ENCODE measurements at regions not wholly inside any gene's neighbourhood (a gene's known extent, or its start where the extent isn't known, plus 50 kb on each side); places are given as distances from the start of the nearest gene placed in this dataset.
"Not testable (repeated sequence)": the region's sequence is repeated elsewhere in the genome, so short reads cannot be mapped to it uniquely, and the experiment has no call there.

- Histone ChIP-seq H3K4me1 (ENCODE audit: control insufficient read depth in 5 of 5, insufficient read depth in 5 of 5, low read length in 5 of 5) (peaks cover 0 to 18% (median 5%) of the 10 kb centered on the region in 5 donors), H3K9ac (ENCODE audit: low read length in 5 of 5) (no peak overlapping the region), H3K36me3 (ENCODE audit: control insufficient read depth in 5 of 5, insufficient read depth in 5 of 5, low read length in 5 of 5) (peaks cover 0 to 4% (median 0%) of the 10 kb centered on the region in 5 donors), H3K27ac (ENCODE audit: low read depth, low read length) (no peak overlapping the region), H3K9me3 (ENCODE audit: control insufficient read depth in 5 of 5, low read length in 5 of 5) (no peaks in the 10 kb centered on the region), H3K27me3 (ENCODE audit: control insufficient read depth in 5 of 5, insufficient read depth in 4 of 5, low read length in 5 of 5) (no peaks in the 10 kb centered on the region), H3K4me3 (ENCODE audit: low read depth in 1 of 5, low read length in 5 of 5) (no peak overlapping the region)
These were observed 120.1 kb downstream of the HAUS1 start for GRCh38 chr18:46224181-46224775.

GRCh38 chr18:46226461-46226860 is 122.3 kb downstream of the HAUS1 start:
- Histone ChIP-seq H3K27me3 (ENCODE audit: control insufficient read depth in 5 of 5, insufficient read depth in 4 of 5, low read length in 5 of 5) (no peaks in the 10 kb centered on the region), H3K9ac (ENCODE audit: low read length in 5 of 5) (no peak overlapping the region), H3K27ac (ENCODE audit: low read depth, low read length) (no peak overlapping the region), H3K36me3 (ENCODE audit: control insufficient read depth in 5 of 5, insufficient read depth in 5 of 5, low read length in 5 of 5) (peaks cover 0 to 4% (median 0%) of the 10 kb centered on the region in 5 donors), H3K4me3 (ENCODE audit: low read depth in 1 of 5, low read length in 5 of 5) (no peak overlapping the region), H3K4me1 (ENCODE audit: control insufficient read depth in 5 of 5, insufficient read depth in 5 of 5, low read length in 5 of 5) (peaks cover 0 to 18% (median 5%) of the 10 kb centered on the region in 5 donors), H3K9me3 (ENCODE audit: control insufficient read depth in 5 of 5, low read length in 5 of 5) (no peaks in the 10 kb centered on the region)

GRCh38 chr18:46229641-46230040 is 125.5 kb downstream of the HAUS1 start:
- H3K27me3 ChIP-seq (ENCODE audit: control insufficient read depth in 5 of 5, insufficient read depth in 4 of 5, low read length in 5 of 5); H3K9ac ChIP-seq (ENCODE audit: low read length in 5 of 5); H3K4me1 ChIP-seq (ENCODE audit: control insufficient read depth in 5 of 5, insufficient read depth in 5 of 5, low read length in 5 of 5); H3K27ac ChIP-seq (ENCODE audit: low read depth, low read length); H3K9me3 ChIP-seq (ENCODE audit: control insufficient read depth in 5 of 5, low read length in 5 of 5); H3K36me3 ChIP-seq (ENCODE audit: control insufficient read depth in 5 of 5, insufficient read depth in 5 of 5, low read length in 5 of 5); H3K4me3 ChIP-seq (ENCODE audit: low read depth in 1 of 5, low read length in 5 of 5): not testable (repeated sequence)

GRCh38 chr18:46236156-46236555 is 132.0 kb downstream of the HAUS1 start:
- H3K27ac ChIP-seq (ENCODE audit: low read depth, low read length) = no peak overlapping the region
- H3K9me3 ChIP-seq (ENCODE audit: control insufficient read depth in 5 of 5, low read length in 5 of 5) = no peaks in the 10 kb centered on the region
- no peaks in the 10 kb centered on the region for H3K4me1 ChIP-seq (ENCODE audit: control insufficient read depth in 5 of 5, insufficient read depth in 5 of 5, low read length in 5 of 5)
- no peak overlapping the region for H3K4me3 ChIP-seq (ENCODE audit: low read depth in 1 of 5, low read length in 5 of 5)
- H3K9ac ChIP-seq (ENCODE audit: low read length in 5 of 5) = no peak overlapping the region
- peaks cover 0 to 3% (median 0%) of the 10 kb centered on the region in 5 donors for H3K36me3 ChIP-seq (ENCODE audit: control insufficient read depth in 5 of 5, insufficient read depth in 5 of 5, low read length in 5 of 5)
- H3K27me3 ChIP-seq (ENCODE audit: control insufficient read depth in 5 of 5, insufficient read depth in 4 of 5, low read length in 5 of 5) = no peaks in the 10 kb centered on the region

- H3K4me3 ChIP-seq (ENCODE audit: low read depth in 1 of 5, low read length in 5 of 5) = no peak overlapping the region
- no peak overlapping the region for H3K9ac ChIP-seq (ENCODE audit: low read length in 5 of 5)
- H3K36me3 ChIP-seq (ENCODE audit: control insufficient read depth in 5 of 5, insufficient read depth in 5 of 5, low read length in 5 of 5) = peaks cover 0 to 3% (median 0%) of the 10 kb centered on the region in 5 donors
- no peaks in the 10 kb centered on the region for H3K27me3 ChIP-seq (ENCODE audit: control insufficient read depth in 5 of 5, insufficient read depth in 4 of 5, low read length in 5 of 5)
- H3K9me3 ChIP-seq (ENCODE audit: control insufficient read depth in 5 of 5, low read length in 5 of 5) = no peaks in the 10 kb centered on the region
- no peak overlapping the region for H3K27ac ChIP-seq (ENCODE audit: low read depth, low read length)
- no peaks in the 10 kb centered on the region for H3K4me1 ChIP-seq (ENCODE audit: control insufficient read depth in 5 of 5, insufficient read depth in 5 of 5, low read length in 5 of 5)
These were observed 133.7 kb downstream of the HAUS1 start for GRCh38 chr18:46237891-46238290.

GRCh38 chr18:46239549-46239948 is 135.4 kb downstream of the HAUS1 start:
- H3K27ac ChIP-seq (ENCODE audit: low read depth, low read length) = no peak overlapping the region
- H3K9ac ChIP-seq (ENCODE audit: low read length in 5 of 5) = no peak overlapping the region
- H3K4me3 ChIP-seq (ENCODE audit: low read depth in 1 of 5, low read length in 5 of 5) = no peak overlapping the region
- H3K27me3 ChIP-seq (ENCODE audit: control insufficient read depth in 5 of 5, insufficient read depth in 4 of 5, low read length in 5 of 5) = no peaks in the 10 kb centered on the region
- no peaks in the 10 kb centered on the region for H3K4me1 ChIP-seq (ENCODE audit: control insufficient read depth in 5 of 5, insufficient read depth in 5 of 5, low read length in 5 of 5)
- H3K9me3 ChIP-seq (ENCODE audit: control insufficient read depth in 5 of 5, low read length in 5 of 5) = no peaks in the 10 kb centered on the region
- H3K36me3 ChIP-seq (ENCODE audit: control insufficient read depth in 5 of 5, insufficient read depth in 5 of 5, low read length in 5 of 5) = peaks cover 0 to 3% (median 0%) of the 10 kb centered on the region in 5 donors

- H3K9me3 ChIP-seq (ENCODE audit: control insufficient read depth in 5 of 5, low read length in 5 of 5) = no peaks in the 10 kb centered on the region
- H3K36me3 ChIP-seq (ENCODE audit: control insufficient read depth in 5 of 5, insufficient read depth in 5 of 5, low read length in 5 of 5) = peaks cover 0 to 3% (median 0%) of the 10 kb centered on the region in 5 donors
- H3K9ac ChIP-seq (ENCODE audit: low read length in 5 of 5) = no peak overlapping the region
- H3K4me3 ChIP-seq (ENCODE audit: low read depth in 1 of 5, low read length in 5 of 5) = no peak overlapping the region
- no peak overlapping the region for H3K27ac ChIP-seq (ENCODE audit: low read depth, low read length)
- H3K27me3 ChIP-seq (ENCODE audit: control insufficient read depth in 5 of 5, insufficient read depth in 4 of 5, low read length in 5 of 5) = no peaks in the 10 kb centered on the region
- no peaks in the 10 kb centered on the region for H3K4me1 ChIP-seq (ENCODE audit: control insufficient read depth in 5 of 5, insufficient read depth in 5 of 5, low read length in 5 of 5)
These were observed 135.8 kb downstream of the HAUS1 start for GRCh38 chr18:46239998-46240397.

GRCh38 chr18:46241393-46241792 is 137.2 kb downstream of the HAUS1 start:
- not testable (repeated sequence) for H3K4me1 ChIP-seq (ENCODE audit: control insufficient read depth in 5 of 5, insufficient read depth in 5 of 5, low read length in 5 of 5); H3K4me3 ChIP-seq (ENCODE audit: low read depth in 1 of 5, low read length in 5 of 5); H3K27me3 ChIP-seq (ENCODE audit: control insufficient read depth in 5 of 5, insufficient read depth in 4 of 5, low read length in 5 of 5); H3K27ac ChIP-seq (ENCODE audit: low read depth, low read length); H3K9ac ChIP-seq (ENCODE audit: low read length in 5 of 5); H3K36me3 ChIP-seq (ENCODE audit: control insufficient read depth in 5 of 5, insufficient read depth in 5 of 5, low read length in 5 of 5); H3K9me3 ChIP-seq (ENCODE audit: control insufficient read depth in 5 of 5, low read length in 5 of 5)

GRCh38 chr18:46242183-46242582 is 138.0 kb downstream of the HAUS1 start:
- H3K27me3 ChIP-seq (ENCODE audit: control insufficient read depth in 5 of 5, insufficient read depth in 4 of 5, low read length in 5 of 5) = no peaks in the 10 kb centered on the region
- H3K4me3 ChIP-seq (ENCODE audit: low read depth in 1 of 5, low read length in 5 of 5) = no peak overlapping the region
- H3K36me3 ChIP-seq (ENCODE audit: control insufficient read depth in 5 of 5, insufficient read depth in 5 of 5, low read length in 5 of 5) = peaks cover 0 to 3% (median 0%) of the 10 kb centered on the region in 5 donors
- H3K4me1 ChIP-seq (ENCODE audit: control insufficient read depth in 5 of 5, insufficient read depth in 5 of 5, low read length in 5 of 5) = no peaks in the 10 kb centered on the region
- H3K9me3 ChIP-seq (ENCODE audit: control insufficient read depth in 5 of 5, low read length in 5 of 5) = no peaks in the 10 kb centered on the region
- no peak overlapping the region for H3K9ac ChIP-seq (ENCODE audit: low read length in 5 of 5)
- H3K27ac ChIP-seq (ENCODE audit: low read depth, low read length) = no peak overlapping the region

GRCh38 chr18:46243095-46243494 is 138.9 kb downstream of the HAUS1 start:
- H3K36me3 ChIP-seq (ENCODE audit: control insufficient read depth in 5 of 5, insufficient read depth in 5 of 5, low read length in 5 of 5) = peaks cover 0 to 3% (median 1%) of the 10 kb centered on the region in 5 donors
- H3K9ac ChIP-seq (ENCODE audit: low read length in 5 of 5) = no peak overlapping the region
- H3K27ac ChIP-seq (ENCODE audit: low read depth, low read length) = no peak overlapping the region
- no peaks in the 10 kb centered on the region for H3K4me1 ChIP-seq (ENCODE audit: control insufficient read depth in 5 of 5, insufficient read depth in 5 of 5, low read length in 5 of 5)
- no peak overlapping the region for H3K4me3 ChIP-seq (ENCODE audit: low read depth in 1 of 5, low read length in 5 of 5)
- no peaks in the 10 kb centered on the region for H3K27me3 ChIP-seq (ENCODE audit: control insufficient read depth in 5 of 5, insufficient read depth in 4 of 5, low read length in 5 of 5)
- no peaks in the 10 kb centered on the region for H3K9me3 ChIP-seq (ENCODE audit: control insufficient read depth in 5 of 5, low read length in 5 of 5)

Data from subcutaneous abdominal adipose tissue (tissue), 5 donors.